HEK293T (cell line): ENCODE measurements at regions not wholly inside any gene's neighbourhood (a gene's known extent, or its start where the extent isn't known, plus 50 kb on each side); places are given as distances from the start of the nearest gene placed in this dataset.

Source experiments
- BHLHE40 ChIP-seq: fragments of 450-650 bp; IDR thresholded peaks from 2 replicates; pipeline ENCODE4 v1.6.1; 2016; ENCODE audit warnings: mild to moderate bottlenecking, moderate library complexity, borderline replicate concordance
- CTBP1 ChIP-seq: fragments of 450-650 bp; IDR thresholded peaks from 2 replicates; pipeline ENCODE4 v1.6.1; 2016; ENCODE audit warnings: borderline replicate concordance
- ELF4 ChIP-seq: fragments of 450-650 bp; IDR thresholded peaks from 2 replicates; pipeline ENCODE4 v1.6.1; 2017; ENCODE audit warnings: antibody characterized with exemption
- FOXA1 ChIP-seq: fragments of 450-650 bp; IDR thresholded peaks from 2 replicates; pipeline ENCODE4 v1.6.1; 2016; ENCODE audit warnings: mild to moderate bottlenecking
- NFRKB ChIP-seq: fragments of 450-650 bp; IDR thresholded peaks from 2 replicates; pipeline ENCODE4 v1.6.1; 2016; ENCODE audit warnings: mild to moderate bottlenecking, moderate library complexity
- SP1 ChIP-seq: fragments of 450-650 bp; IDR thresholded peaks from 2 replicates; pipeline ENCODE4 v1.6.1; 2017
- SUZ12 ChIP-seq: fragments of 450-650 bp; IDR thresholded peaks from 2 replicates; pipeline ENCODE4 v1.6.1; 2016; ENCODE audit warnings: mild to moderate bottlenecking
- TARDBP ChIP-seq: fragments of 450-650 bp; IDR thresholded peaks from 2 replicates; pipeline ENCODE4 v1.6.1; 2016

DNA sequence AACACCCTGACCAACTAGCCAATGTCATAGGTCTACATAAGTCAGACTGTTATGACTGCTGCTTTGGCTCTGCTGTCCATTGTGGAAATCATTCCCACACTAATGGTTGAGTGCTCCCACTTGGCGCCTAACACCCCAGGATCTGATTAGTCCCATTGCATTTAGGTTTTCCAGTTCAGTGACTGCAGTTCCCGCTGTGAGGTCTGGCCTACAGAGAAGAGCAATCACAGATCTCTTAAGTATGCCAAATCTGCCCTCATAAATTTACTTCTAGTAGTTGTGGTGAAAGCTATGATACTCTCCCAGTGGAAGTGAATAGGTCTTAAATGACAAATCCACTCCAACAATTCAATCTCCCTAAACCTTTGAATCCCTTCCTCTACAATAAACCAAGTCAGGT, 77.3 kb upstream of the IL2 start:
- TF ChIP-seq SP1 (no peak), ELF4 (no peak), SUZ12 (no peak), TARDBP (no peak), FOXA1 (no peak), NFRKB (no peak), BHLHE40 (no peak), CTBP1 (no peak)
